ENCODE measurements at regions not wholly inside any gene's neighbourhood (a gene's known extent, or its start where the extent isn't known, plus 50 kb on each side); places are given as distances from the start of the nearest gene placed in this dataset.

- Mint-ChIP-seq H3K27ac (no peak overlapping the region), H3K4me3 (no peak overlapping the region), H3K27me3 (ENCODE audit: low read depth) (peaks cover 37% of the 10 kb centered on the region), H3K4me1 (peaks cover 8% of the 10 kb centered on the region), H3K36me3 (ENCODE audit: low read depth) (no peaks in the 10 kb centered on the region), H3K9me3 (peaks cover 17% of the 10 kb centered on the region)
- TF ChIP-seq CTCF (IDR thresholded peaks at IDR 0.05; ENCODE audit: unreplicated experiment in 3 of 3): no peak
These were observed 534.8 kb downstream of the BRD1 start for GRCh38 chr22:49292909-49293308.

GRCh38 chr22:49291781-49292180 lies 535.9 kb downstream of the BRD1 start:
- Mint-ChIP-seq H3K27me3 (ENCODE audit: low read depth) (peaks cover 37% of the 10 kb centered on the region), H3K9me3 (peaks cover 15% of the 10 kb centered on the region), H3K4me1 (peaks cover 8% of the 10 kb centered on the region), H3K36me3 (ENCODE audit: low read depth) (no peaks in the 10 kb centered on the region), H3K4me3 (no peak overlapping the region), H3K27ac (no peak overlapping the region)
- TF ChIP-seq CTCF (IDR thresholded peaks at IDR 0.05; ENCODE audit: unreplicated experiment in 3 of 3): no peak

- no peak for TF ChIP-seq CTCF (IDR thresholded peaks at IDR 0.05; ENCODE audit: unreplicated experiment in 3 of 3)
- Mint-ChIP-seq H3K27ac (no peak overlapping the region), H3K27me3 (ENCODE audit: low read depth) (peaks cover 41% of the 10 kb centered on the region), H3K9me3 (peaks cover 15% of the 10 kb centered on the region), H3K36me3 (ENCODE audit: low read depth) (no peaks in the 10 kb centered on the region), H3K4me1 (peaks cover 8% of the 10 kb centered on the region), H3K4me3 (no peak overlapping the region)
These were observed 536.5 kb downstream of the BRD1 start for GRCh38 chr22:49291169-49291568.

- no peak overlapping the region for H3K27ac Mint-ChIP-seq
- TF ChIP-seq CTCF (IDR thresholded peaks at IDR 0.05; ENCODE audit: unreplicated experiment in 3 of 3): no peak
These were observed 537.0 kb downstream of the BRD1 start for GRCh38 chr22:49290711-49291110.

GRCh38 chr22:49289822-49290679 lies 537.6 kb downstream of the BRD1 start:
- Mint-ChIP-seq H3K4me1 (peaks cover 8% of the 10 kb centered on the region), H3K4me3 (no peak overlapping the region), H3K27ac (no peak overlapping the region), H3K36me3 (ENCODE audit: low read depth) (no peaks in the 10 kb centered on the region), H3K9me3 (peaks cover 15% of the 10 kb centered on the region), H3K27me3 (ENCODE audit: low read depth) (peaks cover 37% of the 10 kb centered on the region)
- no peak for TF ChIP-seq CTCF (IDR thresholded peaks at IDR 0.05; ENCODE audit: unreplicated experiment in 3 of 3)

More at GRCh38 chr22:49290711-49291110, 537.0 kb downstream of the BRD1 start:
- peaks cover 8% of the 10 kb centered on the region for H3K4me1 Mint-ChIP-seq
- peaks cover 40% of the 10 kb centered on the region for H3K27me3 Mint-ChIP-seq (ENCODE audit: low read depth)
- no peaks in the 10 kb centered on the region for H3K36me3 Mint-ChIP-seq (ENCODE audit: low read depth)
- peaks cover 15% of the 10 kb centered on the region for H3K9me3 Mint-ChIP-seq
- no peak overlapping the region for H3K4me3 Mint-ChIP-seq

All from nephron (organoid).